GM12872 (cell line): ENCODE measurements at regions not wholly inside any gene's neighbourhood (a gene's known extent, or its start where the extent isn't known, plus 50 kb on each side); places are given as distances from the start of the nearest gene placed in this dataset.

Experiments
- TF ChIP-seq, protein P1 (sequence below): IDR thresholded peaks from 3 replicates; pipeline ENCODE4 v1.5.1; 2011; ENCODE audit warnings: low read depth, mild to moderate bottlenecking, low read length, moderate library complexity; ENCODE audit not compliant: insufficient read depth

DNA sequence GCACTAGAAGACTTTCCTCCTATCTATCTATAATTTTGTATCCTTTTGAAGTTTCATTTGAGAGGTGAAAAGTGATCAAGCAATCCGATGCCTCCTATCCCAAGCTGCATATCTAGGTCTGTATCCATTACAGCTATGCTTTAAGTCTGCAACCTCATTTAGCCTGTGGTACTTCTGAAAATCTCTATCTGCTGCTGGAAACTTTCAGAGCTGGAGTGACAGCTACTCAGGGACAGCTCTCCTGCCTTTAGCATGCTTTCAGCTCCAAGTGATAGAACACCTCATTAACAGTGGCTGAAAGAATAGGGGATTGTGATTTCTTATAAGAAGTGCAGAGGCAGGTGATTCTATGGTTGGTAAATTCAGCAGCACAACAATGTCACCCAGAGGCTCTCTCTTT lies 1153.5 kb downstream of the AACS start:
- TF ChIP-seq, protein P1, sequence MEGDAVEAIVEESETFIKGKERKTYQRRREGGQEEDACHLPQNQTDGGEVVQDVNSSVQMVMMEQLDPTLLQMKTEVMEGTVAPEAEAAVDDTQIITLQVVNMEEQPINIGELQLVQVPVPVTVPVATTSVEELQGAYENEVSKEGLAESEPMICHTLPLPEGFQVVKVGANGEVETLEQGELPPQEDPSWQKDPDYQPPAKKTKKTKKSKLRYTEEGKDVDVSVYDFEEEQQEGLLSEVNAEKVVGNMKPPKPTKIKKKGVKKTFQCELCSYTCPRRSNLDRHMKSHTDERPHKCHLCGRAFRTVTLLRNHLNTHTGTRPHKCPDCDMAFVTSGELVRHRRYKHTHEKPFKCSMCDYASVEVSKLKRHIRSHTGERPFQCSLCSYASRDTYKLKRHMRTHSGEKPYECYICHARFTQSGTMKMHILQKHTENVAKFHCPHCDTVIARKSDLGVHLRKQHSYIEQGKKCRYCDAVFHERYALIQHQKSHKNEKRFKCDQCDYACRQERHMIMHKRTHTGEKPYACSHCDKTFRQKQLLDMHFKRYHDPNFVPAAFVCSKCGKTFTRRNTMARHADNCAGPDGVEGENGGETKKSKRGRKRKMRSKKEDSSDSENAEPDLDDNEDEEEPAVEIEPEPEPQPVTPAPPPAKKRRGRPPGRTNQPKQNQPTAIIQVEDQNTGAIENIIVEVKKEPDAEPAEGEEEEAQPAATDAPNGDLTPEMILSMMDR = no peak

- TF ChIP-seq, protein P1 = no peak
Observed at GRCh38 chr12:126219139-126219538, 1153.9 kb downstream of the AACS start.

DNA sequence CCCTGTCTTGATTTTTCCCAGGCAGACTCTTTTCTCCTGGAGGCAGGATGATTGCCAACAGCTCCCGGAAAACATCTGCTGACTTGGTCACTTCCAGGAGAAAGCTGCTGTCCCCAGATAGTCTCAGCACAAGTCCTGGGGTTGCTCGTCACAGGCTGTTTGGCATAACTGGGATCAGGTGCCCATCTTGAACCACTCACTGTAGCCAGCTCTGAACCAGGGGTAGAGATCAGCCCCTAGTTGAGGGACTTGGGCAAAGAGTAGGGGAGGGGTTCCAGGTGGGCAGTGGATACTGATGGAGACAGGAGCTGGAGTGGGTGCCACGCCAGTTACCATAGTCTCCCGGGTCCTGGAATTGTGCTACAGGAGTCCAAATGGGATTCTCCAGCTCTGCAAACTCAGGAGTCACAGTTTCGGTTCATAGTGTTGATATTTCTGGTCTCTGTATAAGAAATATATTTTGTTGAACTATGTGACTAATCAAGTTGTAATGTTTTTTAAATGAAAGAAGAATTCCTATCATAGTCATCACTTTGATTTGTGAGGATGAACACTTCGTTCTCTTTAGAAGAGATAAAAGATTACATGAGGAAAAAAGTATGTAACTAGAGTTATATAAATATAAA lies 1154.5 kb downstream of the AACS start:
- TF ChIP-seq, protein P1 = no peak

DNA sequence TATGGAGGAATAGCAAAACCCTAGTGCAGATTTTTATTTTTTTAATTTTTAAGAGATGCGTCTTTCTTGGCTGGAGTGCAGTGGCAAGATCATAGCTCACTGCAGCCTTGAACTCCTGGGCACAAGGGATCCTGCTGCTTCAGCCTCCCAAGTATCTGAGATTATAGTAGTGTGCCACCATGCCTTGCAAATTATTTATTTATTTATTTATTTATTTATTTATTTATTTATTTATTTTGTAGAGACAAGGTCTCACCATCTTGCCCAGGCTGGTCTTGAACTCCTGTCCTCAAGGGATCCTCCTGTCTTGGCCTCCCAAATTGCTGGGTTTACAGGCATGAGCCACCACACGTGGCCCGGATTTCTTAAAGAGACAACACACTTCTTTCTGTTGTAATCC lies 1158.8 kb downstream of the AACS start:
- TF ChIP-seq, protein P1 = no peak

GRCh38 chr12:126228936-126229335 lies 1163.7 kb downstream of the AACS start:
- TF ChIP-seq, protein P1 = no peak

DNA sequence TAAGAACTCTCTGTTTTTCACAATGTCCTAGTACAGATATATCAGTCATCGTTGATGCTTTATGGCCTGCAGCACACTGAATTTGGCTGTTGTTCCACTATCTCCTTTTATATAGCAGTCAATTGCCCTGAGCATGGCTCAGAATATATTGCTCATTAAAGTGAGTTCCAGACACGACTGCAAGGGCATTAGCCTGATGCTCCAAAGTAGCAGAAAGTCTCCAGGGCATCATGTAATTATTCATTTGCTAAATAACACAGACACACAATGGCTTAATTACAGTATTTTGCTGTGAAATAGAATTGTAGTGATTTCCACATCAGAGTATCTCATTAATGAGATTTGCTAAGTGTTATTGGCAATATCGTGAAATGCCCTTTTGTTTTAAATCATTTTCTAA lies 1167.5 kb downstream of the AACS start:
- TF ChIP-seq, protein P1 = no peak

DNA sequence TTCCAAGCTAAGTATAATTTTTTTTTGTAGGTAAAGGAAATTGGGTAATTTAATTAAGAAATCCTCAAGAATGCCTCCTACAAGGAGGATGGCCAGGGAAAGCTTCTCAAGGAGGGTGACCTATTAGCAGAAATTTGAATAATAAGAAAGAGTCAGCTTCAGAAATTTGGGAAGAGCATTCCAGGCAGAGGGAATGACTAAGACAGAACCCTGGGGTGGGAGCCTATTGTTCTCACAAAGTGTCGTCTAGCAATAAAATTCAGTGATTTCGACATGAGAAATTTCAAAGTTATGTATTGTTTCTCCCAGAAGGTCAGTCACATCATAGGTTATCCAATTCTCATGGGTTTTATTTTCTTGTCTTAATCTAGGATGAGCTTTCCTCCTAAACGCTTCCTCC lies 1168.4 kb downstream of the AACS start:
- TF ChIP-seq, protein P1 = no peak
